CD4-positive, alpha-beta T cell treated with Interferon alpha-2 for 1 hour (primary cell): ENCODE measurements at regions not wholly inside any gene's neighbourhood (a gene's known extent, or its start where the extent isn't known, plus 50 kb on each side); places are given as distances from the start of the nearest gene placed in this dataset.
"Not testable (repeated sequence)": the region's sequence is repeated elsewhere in the genome, so short reads cannot be mapped to it uniquely, and the experiment has no call there.

Source experiments
- DNase-seq, 2 donors: peaks; one replicate each; pipeline ENCODE4 v3.0.0-alpha.2; 2020 to 2022

DNA sequence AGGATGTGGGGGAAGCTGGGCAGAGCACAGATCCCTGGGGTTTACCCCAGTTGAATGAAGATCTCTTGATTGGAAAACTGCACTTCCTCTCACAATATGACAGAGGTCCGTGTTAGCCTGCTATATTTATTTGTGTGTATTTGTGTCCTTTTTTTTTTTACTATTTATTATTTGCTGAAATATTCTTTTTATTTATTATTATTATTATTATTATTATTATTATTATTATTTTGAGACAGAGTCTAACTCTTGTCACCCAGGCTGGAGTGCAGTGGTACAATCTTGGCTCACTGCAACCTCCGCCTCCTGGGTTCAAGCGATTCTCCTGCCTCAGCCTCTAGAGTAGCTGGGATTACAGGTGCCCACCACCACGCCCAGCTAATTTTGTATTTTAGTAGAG lies 84.0 kb upstream of the USP29 start:
- not testable (repeated sequence) for DNase-seq

GRCh38 chr19:57037556-57037955 lies 82.2 kb upstream of the USP29 start:
- DNase-seq: no peak

- DNase-seq: no peak
Observed at GRCh38 chr19:57047743-57048142, 72.0 kb upstream of the USP29 start.

- no peak for DNase-seq
Observed at GRCh38 chr19:57050863-57051262, 68.9 kb upstream of the USP29 start.

- DNase-seq: no peak
Observed at GRCh38 chr19:57052081-57052480, 67.7 kb upstream of the USP29 start.

DNA sequence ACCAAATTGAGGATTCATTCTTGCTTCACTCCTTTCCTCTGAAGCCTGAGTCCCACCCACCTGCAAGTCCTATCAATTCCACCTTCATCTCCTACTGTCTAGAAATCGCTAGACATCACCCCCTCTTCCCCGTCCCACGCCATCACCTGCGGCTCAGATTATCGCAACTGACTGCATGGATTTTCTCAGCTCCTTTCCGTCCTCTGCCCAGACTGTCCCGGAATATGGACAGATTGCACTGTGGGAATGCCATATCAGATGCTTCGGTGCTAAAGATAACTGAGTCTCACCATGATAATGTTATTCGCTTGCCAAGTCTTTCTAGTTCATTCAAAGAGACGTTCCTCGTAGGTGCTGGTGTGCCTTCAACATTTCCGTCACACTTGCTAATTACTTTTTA lies 66.4 kb upstream of the USP29 start:
- DNase-seq: no peak

GRCh38 chr19:57055956-57056355 lies 63.8 kb upstream of the USP29 start:
- no peak for DNase-seq

GRCh38 chr19:57057036-57057686 lies 62.6 kb upstream of the USP29 start:
- DNase-seq: no peak

DNA sequence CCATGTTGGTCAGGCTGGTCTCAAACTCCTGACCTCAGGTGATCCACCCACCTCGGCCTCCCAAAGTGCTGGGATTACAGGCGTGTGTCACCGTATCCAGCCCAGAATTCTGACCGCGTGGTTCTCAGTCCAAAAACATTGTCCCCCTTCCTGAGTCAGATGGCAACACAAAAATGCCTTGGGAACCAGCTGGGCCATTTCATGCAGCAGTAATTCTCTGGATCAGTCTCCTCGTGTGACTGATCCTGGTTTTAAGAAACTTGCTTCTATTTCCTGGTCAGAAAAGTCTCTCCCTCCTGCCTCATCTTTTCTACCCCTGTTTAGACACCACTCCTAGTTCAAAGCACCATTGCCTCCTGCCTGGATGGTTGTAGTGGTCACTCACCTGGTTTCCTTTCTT lies 60.9 kb upstream of the USP29 start:
- no peak for DNase-seq

GRCh38 chr19:57063070-57063469 lies 56.7 kb upstream of the USP29 start:
- DNase-seq: no peak

GRCh38 chr19:57067440-57067839 lies 52.3 kb upstream of the USP29 start:
- no peak for DNase-seq

GRCh38 chr19:57068311-57068710 lies 51.5 kb upstream of the USP29 start:
- no peak for DNase-seq

GRCh38 chr19:57068921-57069697 lies 50.7 kb upstream of the USP29 start:
- DNase-seq: no peak
